ENCODE measurements at regions not wholly inside any gene's neighbourhood (a gene's known extent, or its start where the extent isn't known, plus 50 kb on each side); places are given as distances from the start of the nearest gene placed in this dataset.

- TF ChIP-seq EP300 (IDR thresholded peaks at IDR 0.05), result no peak
- TF ChIP-seq CTCF (IDR thresholded peaks at IDR 0.05), result no peak
- no peak for TF ChIP-seq POLR2A (IDR thresholded peaks at IDR 0.05)
Observed at GRCh38 chr10:23556727-23557440, 118.0 kb downstream of the OTUD1 start.

All from tibial nerve (tissue), 4 donors.